ENCODE measurements at regions not wholly inside any gene's neighbourhood (a gene's known extent, or its start where the extent isn't known, plus 50 kb on each side); places are given as distances from the start of the nearest gene placed in this dataset.

GRCh38 chr9:118976160-118976559, 393.1 kb downstream of the BRINP1 start:
- no peak for DNase-seq

GRCh38 chr9:118984607-118985006, 384.6 kb downstream of the BRINP1 start:
- no peak for DNase-seq

GRCh38 chr9:118985851-118986250, 383.4 kb downstream of the BRINP1 start:
- DNase-seq, result no peak

GRCh38 chr9:118987167-118987566, 382.1 kb downstream of the BRINP1 start:
- no peak for DNase-seq

GRCh38 chr9:118990949-118991348, 378.3 kb downstream of the BRINP1 start:
- DNase-seq, result no peak

- no peak for DNase-seq
Measured at GRCh38 chr9:118991366-118992285, 377.6 kb downstream of the BRINP1 start.

GRCh38 chr9:118992813-118993794, 376.1 kb downstream of the BRINP1 start:
- DNase-seq, result no peak

GRCh38 chr9:118993965-118994364, 375.3 kb downstream of the BRINP1 start:
- no peak for DNase-seq

GRCh38 chr9:119002491-119002890, 366.7 kb downstream of the BRINP1 start:
- DNase-seq, result no peak

- DNase-seq, result no peak
Measured at GRCh38 chr9:119003201-119003611, 366.0 kb downstream of the BRINP1 start.

GRCh38 chr9:119003882-119004617, 365.2 kb downstream of the BRINP1 start:
- DNase-seq, result no peak

- no peak for DNase-seq
Measured at GRCh38 chr9:119004618-119004990, 364.6 kb downstream of the BRINP1 start.

- DNase-seq, result no peak
Measured at GRCh38 chr9:119005162-119005561, 364.1 kb downstream of the BRINP1 start.

GRCh38 chr9:119009249-119009648, 360.0 kb downstream of the BRINP1 start:
- DNase-seq, result no peak

- no peak for DNase-seq
Measured at GRCh38 chr9:119020284-119020683, 349.0 kb downstream of the BRINP1 start.

GRCh38 chr9:119020730-119021333, 348.4 kb downstream of the BRINP1 start:
- DNase-seq, result no peak

GRCh38 chr9:119026120-119026519, 343.1 kb downstream of the BRINP1 start:
- no peak for DNase-seq

GRCh38 chr9:119027901-119028699, 341.1 kb downstream of the BRINP1 start:
- no peak for DNase-seq

- DNase-seq, result no peak
Measured at GRCh38 chr9:119029886-119030285, 339.3 kb downstream of the BRINP1 start.

- no peak for DNase-seq
Measured at GRCh38 chr9:119033596-119033995, 335.6 kb downstream of the BRINP1 start.

GRCh38 chr9:119036969-119037368, 332.3 kb downstream of the BRINP1 start:
- no peak for DNase-seq

GRCh38 chr9:119043996-119044395, 325.2 kb downstream of the BRINP1 start:
- no peak for DNase-seq

All from DMS79 (cell line).